ENCODE measurements at regions not wholly inside any gene's neighbourhood (a gene's known extent, or its start where the extent isn't known, plus 50 kb on each side); places are given as distances from the start of the nearest gene placed in this dataset.
"Not testable (repeated sequence)": the region's sequence is repeated elsewhere in the genome, so short reads cannot be mapped to it uniquely, and the experiment has no call there.

- Mint-ChIP-seq H3K36me3 (ENCODE audit: insufficient read depth) (no peaks in the 10 kb centered on the region), H3K9me3 (ENCODE audit: low read depth) (peaks cover 39% of the 10 kb centered on the region), H3K27ac (no peak overlapping the region), H3K27me3 (no peaks in the 10 kb centered on the region), H3K4me3 (ENCODE audit: low read depth) (no peak overlapping the region), H3K4me1 (ENCODE audit: low read depth) (no peaks in the 10 kb centered on the region)
- no peak for TF ChIP-seq CTCF (IDR thresholded peaks at IDR 0.05; ENCODE audit: unreplicated experiment)
- DNase-seq (ENCODE audit: low spot score, unreplicated experiment) = no peak
Measured at GRCh38 chr7:42549866-42550485, 313.0 kb upstream of the GLI3 start.

GRCh38 chr7:42548816-42549611 is 312.0 kb upstream of the GLI3 start:
- no peak for TF ChIP-seq CTCF (IDR thresholded peaks at IDR 0.05; ENCODE audit: unreplicated experiment)
- no peak overlapping the region for H3K4me3 Mint-ChIP-seq (ENCODE audit: low read depth)
- peaks cover 39% of the 10 kb centered on the region for H3K9me3 Mint-ChIP-seq (ENCODE audit: low read depth)

GRCh38 chr7:42545049-42545724 is 308.2 kb upstream of the GLI3 start:
- Mint-ChIP-seq H3K36me3 (ENCODE audit: insufficient read depth) (peaks cover 3% of the 10 kb centered on the region), H3K27me3 (no peaks in the 10 kb centered on the region), H3K9me3 (ENCODE audit: low read depth) (peaks cover 32% of the 10 kb centered on the region)

More at GRCh38 chr7:42548816-42549611, 312.0 kb upstream of the GLI3 start:
- Mint-ChIP-seq H3K4me1 (ENCODE audit: low read depth) (no peaks in the 10 kb centered on the region), H3K27ac (no peak overlapping the region), H3K36me3 (ENCODE audit: insufficient read depth) (peaks cover 2% of the 10 kb centered on the region), H3K27me3 (no peaks in the 10 kb centered on the region)
- DNase-seq (ENCODE audit: low spot score, unreplicated experiment) = no peak

GRCh38 chr7:42543953-42544352 is 306.9 kb upstream of the GLI3 start:
- TF ChIP-seq CTCF (IDR thresholded peaks at IDR 0.05; ENCODE audit: unreplicated experiment) = no peak
- Mint-ChIP-seq H3K27me3 (no peaks in the 10 kb centered on the region), H3K4me3 (ENCODE audit: low read depth) (no peak overlapping the region), H3K27ac (no peak overlapping the region), H3K4me1 (ENCODE audit: low read depth) (no peaks in the 10 kb centered on the region), H3K9me3 (ENCODE audit: low read depth) (peaks cover 29% of the 10 kb centered on the region), H3K36me3 (ENCODE audit: insufficient read depth) (peaks cover 3% of the 10 kb centered on the region)
- no peak for DNase-seq (ENCODE audit: low spot score, unreplicated experiment)

More at GRCh38 chr7:42545049-42545724, 308.2 kb upstream of the GLI3 start:
- no peak overlapping the region for H3K27ac Mint-ChIP-seq
- no peak for TF ChIP-seq CTCF (IDR thresholded peaks at IDR 0.05; ENCODE audit: unreplicated experiment)
- H3K4me3 Mint-ChIP-seq (ENCODE audit: low read depth) = no peak overlapping the region
- DNase-seq (ENCODE audit: low spot score, unreplicated experiment) = no peak
- no peaks in the 10 kb centered on the region for H3K4me1 Mint-ChIP-seq (ENCODE audit: low read depth)

GRCh38 chr7:42542446-42542845 is 305.4 kb upstream of the GLI3 start:
- H3K4me1 Mint-ChIP-seq (ENCODE audit: low read depth); H3K27ac Mint-ChIP-seq; H3K36me3 Mint-ChIP-seq (ENCODE audit: insufficient read depth); H3K27me3 Mint-ChIP-seq; H3K4me3 Mint-ChIP-seq (ENCODE audit: low read depth); DNase-seq (ENCODE audit: low spot score, unreplicated experiment): not testable (repeated sequence)
- H3K9me3 Mint-ChIP-seq (ENCODE audit: low read depth) = peaks cover 26% of the 10 kb centered on the region
